Cerebellar cortex (tissue), 1 donor: ENCODE measurements at regions not wholly inside any gene's neighbourhood (a gene's known extent, or its start where the extent isn't known, plus 50 kb on each side); places are given as distances from the start of the nearest gene placed in this dataset.

Experiments used
- DNase-seq: peaks from one replicate; pipeline ENCODE4 v3.0.0-alpha.2; 2015; ENCODE audit warnings: low spot score

- no peak for DNase-seq
Observed at GRCh38 chr18:45168866-45169600, 446.2 kb upstream of the SLC14A2 start.

DNA sequence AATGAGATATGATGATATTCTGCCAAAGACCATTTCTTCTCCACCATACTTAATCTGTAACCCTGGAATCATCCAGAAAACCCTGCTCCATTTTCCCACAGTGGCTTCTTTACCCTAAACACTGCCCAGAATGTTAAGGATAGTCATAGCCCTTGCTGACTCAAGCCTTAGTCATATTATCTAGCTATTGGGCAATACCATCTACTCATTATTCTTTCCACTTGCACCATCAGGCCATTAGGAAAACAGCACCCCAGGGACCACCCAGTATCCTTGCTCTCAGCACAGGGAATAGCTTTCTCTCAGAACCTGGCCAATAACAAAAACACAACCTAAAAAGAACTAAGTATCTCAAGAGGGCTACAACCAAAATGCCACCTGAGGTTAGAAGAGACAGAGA is 445.7 kb upstream of the SLC14A2 start:
- no peak for DNase-seq

- DNase-seq, result no peak
Observed at GRCh38 chr18:45171679-45172191, 443.5 kb upstream of the SLC14A2 start.

DNA sequence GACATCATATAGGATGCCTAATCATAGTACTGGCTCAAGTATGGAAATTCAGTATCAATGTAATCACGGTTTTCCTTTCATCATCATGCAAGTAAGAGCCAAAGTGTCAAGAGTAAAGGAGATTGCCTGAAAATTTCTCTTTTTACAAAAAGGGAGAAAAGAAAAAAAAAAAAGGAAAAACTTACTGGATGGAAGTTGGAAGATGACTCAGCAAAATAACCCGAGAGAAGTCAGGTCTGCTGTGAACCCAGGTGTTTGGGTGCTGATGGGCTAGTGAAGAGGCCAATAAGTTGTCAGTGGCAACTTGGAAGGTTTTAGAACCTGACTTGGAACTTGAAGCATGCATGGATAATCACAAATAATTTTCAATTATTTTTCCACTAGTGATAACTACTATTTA is 441.9 kb upstream of the SLC14A2 start:
- no peak for DNase-seq

DNA sequence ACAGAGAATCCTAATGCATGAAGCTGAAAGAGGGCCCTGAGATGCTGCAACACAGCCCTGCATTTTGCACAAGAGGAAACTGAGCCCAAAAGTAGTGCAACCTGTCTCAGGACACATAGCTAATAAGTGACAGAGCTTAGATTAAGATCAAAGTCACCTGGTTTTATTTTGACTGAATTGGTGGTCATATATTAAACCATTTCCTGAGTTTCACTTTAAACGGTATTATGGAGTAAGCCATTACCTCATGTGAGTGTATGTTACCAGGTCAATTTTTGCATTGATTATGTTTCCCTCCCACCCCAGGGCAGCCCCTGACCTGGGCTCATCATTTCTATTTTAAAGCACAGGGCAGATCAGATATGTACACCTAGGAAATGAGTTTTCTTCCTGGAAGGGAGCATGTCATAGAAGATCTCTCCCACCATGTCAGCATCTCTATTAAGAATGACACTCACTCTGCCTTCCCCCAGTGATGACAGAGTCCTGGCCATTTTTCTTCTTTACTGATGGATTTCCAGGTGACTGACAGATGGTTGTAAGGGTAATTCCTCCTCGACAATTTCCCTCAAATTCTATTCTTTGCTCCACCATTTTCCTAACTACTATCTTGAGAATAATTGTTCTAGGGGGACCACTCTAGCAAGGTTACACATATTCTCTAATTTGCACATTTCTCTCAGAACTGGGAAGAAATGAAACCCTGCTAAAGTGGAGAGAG is 441.3 kb upstream of the SLC14A2 start:
- DNase-seq, result no peak

GRCh38 chr18:45174629-45175136 is 440.6 kb upstream of the SLC14A2 start:
- DNase-seq, result no peak

DNA sequence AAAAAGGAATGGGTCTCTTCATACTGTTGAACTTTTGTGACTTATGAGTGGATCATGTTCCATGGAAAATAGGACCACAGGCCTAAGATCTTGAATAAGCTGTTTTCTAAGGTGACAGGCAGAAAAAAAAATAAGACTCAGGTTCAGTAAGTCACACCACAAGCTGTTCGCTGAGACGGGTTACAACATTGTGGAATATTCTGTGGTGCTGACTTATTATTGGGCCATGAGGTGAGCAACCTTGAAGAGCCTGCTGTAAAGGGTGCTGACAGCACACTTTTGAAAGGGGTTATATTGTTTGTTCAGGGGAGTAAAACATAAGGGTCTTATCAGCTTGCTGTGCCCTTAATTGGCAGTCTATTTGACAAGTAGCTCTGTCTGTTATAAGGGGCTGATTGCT is 439.8 kb upstream of the SLC14A2 start:
- no peak for DNase-seq

- no peak for DNase-seq
Observed at GRCh38 chr18:45186832-45187231, 428.4 kb upstream of the SLC14A2 start.

- no peak for DNase-seq
Observed at GRCh38 chr18:45191795-45192194, 423.5 kb upstream of the SLC14A2 start.

- DNase-seq, result peak; percentile 2
Observed at GRCh38 chr18:45197526-45197970, 417.7 kb upstream of the SLC14A2 start.

DNA sequence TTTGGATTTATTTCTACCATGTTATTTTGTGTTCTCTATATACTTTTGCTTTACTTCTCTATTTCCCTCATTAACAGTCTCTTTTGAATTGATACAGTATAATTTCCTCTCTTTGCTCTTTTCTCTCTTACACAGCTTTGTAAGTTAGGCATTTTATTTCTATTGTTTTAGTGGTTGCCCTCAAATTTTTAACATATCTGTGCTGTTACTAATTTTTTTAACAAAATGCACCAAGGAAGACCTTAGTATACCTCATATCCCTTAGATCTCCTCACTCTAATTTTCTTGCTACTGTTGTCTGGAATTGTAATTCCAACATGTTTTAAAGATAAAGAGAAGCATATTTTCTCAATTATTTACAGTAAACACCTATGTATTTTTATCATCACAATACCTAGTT is 416.8 kb upstream of the SLC14A2 start:
- DNase-seq, result no peak

GRCh38 chr18:45201029-45201428 is 414.2 kb upstream of the SLC14A2 start:
- no peak for DNase-seq

- DNase-seq, result no peak
Observed at GRCh38 chr18:45201489-45201888, 413.8 kb upstream of the SLC14A2 start.

- no peak for DNase-seq
Observed at GRCh38 chr18:45202061-45202460, 413.2 kb upstream of the SLC14A2 start.

- no peak for DNase-seq
Observed at GRCh38 chr18:45203677-45204076, 411.6 kb upstream of the SLC14A2 start.

DNA sequence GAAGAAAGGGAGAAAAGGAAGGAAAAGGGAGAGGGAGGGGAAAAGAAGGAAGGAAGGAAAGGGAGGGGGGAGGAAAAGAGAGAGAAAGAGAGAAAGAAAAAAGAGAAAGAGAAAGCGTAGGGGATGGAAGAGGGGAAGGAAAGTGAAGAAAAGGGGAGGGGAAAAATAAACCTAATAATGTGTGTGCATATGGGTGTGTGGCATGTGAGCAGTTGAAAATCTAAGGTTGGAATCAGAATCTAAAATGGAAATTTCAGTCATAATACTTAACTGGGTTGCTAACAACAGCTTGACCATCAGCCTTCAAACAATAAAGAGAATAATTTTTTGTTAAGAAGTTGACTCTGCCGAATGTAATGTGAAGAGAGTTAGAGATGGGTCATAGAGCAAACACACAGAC is 407.9 kb upstream of the SLC14A2 start:
- DNase-seq, result no peak

GRCh38 chr18:45208164-45208563 is 407.1 kb upstream of the SLC14A2 start:
- DNase-seq, result no peak

GRCh38 chr18:45212181-45213039 is 402.9 kb upstream of the SLC14A2 start:
- peak; percentile 82 for DNase-seq

DNA sequence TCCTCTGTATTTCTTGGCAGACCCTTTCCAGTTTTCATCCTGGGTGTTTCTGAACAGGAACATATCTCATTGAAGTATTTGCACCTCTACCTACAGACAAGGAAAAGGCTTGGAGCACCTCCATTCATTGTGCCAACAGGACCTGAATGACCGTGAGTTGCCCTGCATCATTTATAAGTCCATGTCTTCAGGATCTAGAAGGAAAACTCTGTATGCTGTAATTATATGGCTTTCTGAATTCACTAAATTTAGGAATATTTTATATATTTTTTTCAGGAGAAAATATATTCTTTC is 402.3 kb upstream of the SLC14A2 start:
- no peak for DNase-seq

DNA sequence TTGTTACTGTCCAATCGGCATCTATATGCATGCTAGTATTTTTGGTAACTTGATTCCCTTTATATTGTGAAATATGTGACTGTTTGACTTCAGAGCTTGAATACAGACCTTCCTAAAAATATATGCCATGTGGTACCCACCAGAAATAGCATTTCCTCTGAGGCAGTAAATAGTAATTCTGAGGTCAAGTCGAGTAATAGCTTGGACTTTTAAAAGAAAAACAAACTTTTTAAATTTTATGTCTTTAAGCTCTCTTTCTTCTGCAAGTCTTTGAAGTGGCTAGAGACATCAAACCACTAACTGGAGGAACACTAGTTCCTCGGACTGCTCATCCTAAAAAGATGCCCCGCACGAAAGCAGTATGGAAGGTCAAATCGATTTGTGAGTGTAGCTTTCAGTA is 396.8 kb upstream of the SLC14A2 start:
- no peak for DNase-seq

GRCh38 chr18:45221363-45221762 is 393.9 kb upstream of the SLC14A2 start:
- no peak for DNase-seq

DNA sequence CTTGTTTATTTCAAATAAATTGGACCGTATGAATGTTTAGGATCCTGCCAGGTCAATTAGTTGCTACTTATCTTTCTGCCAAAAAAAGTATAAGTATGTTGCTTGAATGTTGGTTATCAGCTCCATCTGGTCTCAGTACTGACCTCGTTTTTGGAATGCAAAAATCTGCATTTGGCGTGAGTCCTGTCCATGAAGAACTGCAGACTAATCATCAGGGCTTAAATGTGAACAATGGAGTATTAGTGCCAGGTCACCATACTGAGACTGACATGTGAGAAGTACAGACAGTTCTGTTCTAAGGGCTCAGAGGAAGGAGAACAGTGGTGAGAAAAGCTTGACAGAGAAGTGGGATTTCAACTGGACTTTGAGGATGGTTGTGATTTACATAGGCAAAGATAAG is 393.1 kb upstream of the SLC14A2 start:
- DNase-seq, result peak; percentile 50
